ENCODE measurements at regions not wholly inside any gene's neighbourhood (a gene's known extent, or its start where the extent isn't known, plus 50 kb on each side); places are given as distances from the start of the nearest gene placed in this dataset.

DNA sequence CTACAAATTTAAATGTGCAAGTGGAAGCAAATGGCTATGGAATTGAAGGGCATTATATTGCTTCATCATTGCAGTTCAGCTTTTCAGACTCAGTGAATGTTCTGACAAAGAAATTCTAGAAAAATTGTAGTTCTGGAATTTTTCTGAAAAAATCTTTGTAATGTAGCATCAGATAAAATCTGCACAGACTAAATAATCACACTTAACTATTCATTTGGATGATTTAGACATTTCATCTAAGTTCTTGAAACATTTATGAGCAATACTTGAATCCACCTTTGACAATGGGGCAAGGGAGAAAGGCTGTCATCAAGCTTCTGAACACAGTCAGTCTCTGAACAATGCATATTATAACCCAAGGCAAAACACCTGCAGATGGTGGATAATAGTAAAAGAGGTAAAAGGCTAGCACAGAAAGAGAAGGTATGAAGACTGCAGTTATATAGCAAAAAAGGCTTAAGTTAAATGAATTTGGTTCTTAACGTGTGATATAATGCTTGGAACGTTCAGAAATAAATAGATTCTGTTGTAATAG, 1352.0 kb upstream of the NUDT12 start:
- TF ChIP-seq EP300 (IDR thresholded peaks at IDR 0.05) (no peak), POLR2A (IDR thresholded peaks at IDR 0.05) (no peak)
